H9 (cell line): ENCODE measurements at regions not wholly inside any gene's neighbourhood (a gene's known extent, or its start where the extent isn't known, plus 50 kb on each side); places are given as distances from the start of the nearest gene placed in this dataset.

Experiments used
- DNase-seq: peaks from one replicate; pipeline ENCODE4 v3.0.0-alpha.2; 2017
- H2AFZ ChIP-seq: one replicate; pipeline ENCODE4 v1.6.1; 2013; ENCODE audit warnings: mild to moderate bottlenecking, low read length, control low read depth, moderate library complexity
- H2AK5ac ChIP-seq: 2 replicates; pipeline ENCODE4 v1.6.1; 2013; ENCODE audit warnings: low read length, control low read depth, mixed read lengths; ENCODE audit not compliant: insufficient read length
- H2BK120ac ChIP-seq: one replicate; pipeline ENCODE4 v1.6.1; 2013; ENCODE audit warnings: low read depth, mild to moderate bottlenecking, low read length, control low read depth, inconsistent platforms; ENCODE audit not compliant: poor library complexity, severe bottlenecking
- H2BK12ac ChIP-seq: 2 replicates; pipeline ENCODE4 v1.6.1; 2013; ENCODE audit warnings: low read length, control low read depth, mixed read lengths, low read depth; ENCODE audit not compliant: insufficient read length
- H2BK15ac ChIP-seq: 2 replicates; pipeline ENCODE4 v1.6.1; 2013; ENCODE audit warnings: low read depth, low read length, control low read depth
- H2BK20ac ChIP-seq: one replicate; pipeline ENCODE4 v1.6.1; 2013; ENCODE audit warnings: low read depth, mild to moderate bottlenecking, low read length, control low read depth, inconsistent platforms; ENCODE audit not compliant: poor library complexity, severe bottlenecking
- H2BK5ac ChIP-seq: 2 replicates; pipeline ENCODE4 v1.6.1; 2013; ENCODE audit warnings: low read length, control low read depth, mixed read lengths; ENCODE audit not compliant: insufficient read length
- H3K14ac ChIP-seq: 2 replicates; pipeline ENCODE4 v1.6.1; 2013; ENCODE audit warnings: low read length, control low read depth; ENCODE audit not compliant: insufficient read depth
- H3K18ac ChIP-seq: 2 replicates; pipeline ENCODE4 v1.6.1; 2013; ENCODE audit warnings: low read depth, mild to moderate bottlenecking, mixed read lengths, low read length, control low read depth; ENCODE audit not compliant: insufficient read length
- H3K23ac ChIP-seq: 2 replicates; pipeline ENCODE4 v1.6.1; 2013; ENCODE audit warnings: low read length, control low read depth, mixed read lengths, low read depth; ENCODE audit not compliant: insufficient read length
- H3K23me2 ChIP-seq: 2 replicates; pipeline ENCODE4 v1.6.1; 2013; ENCODE audit warnings: low read depth, mild to moderate bottlenecking, mixed read lengths, low read length, control low read depth; ENCODE audit not compliant: insufficient read length, poor library complexity, severe bottlenecking
- H3K27ac ChIP-seq: 2 replicates; pipeline ENCODE4 v1.5.1; 2013; ENCODE audit warnings: low read length, control low read depth, mixed read lengths, low read depth; ENCODE audit not compliant: insufficient read length
- H3K27me3 ChIP-seq: 2 replicates; pipeline ENCODE4 v1.6.1; 2013; ENCODE audit warnings: low read length, control low read depth, inconsistent platforms; ENCODE audit not compliant: insufficient read depth
- H3K4ac ChIP-seq: 2 replicates; pipeline ENCODE4 v1.6.1; 2013; ENCODE audit warnings: low read depth, mild to moderate bottlenecking, control low read depth, inconsistent platforms, low read length, moderate library complexity
- H3K4me1 ChIP-seq: 2 replicates; pipeline ENCODE4 v1.6.1; 2013; ENCODE audit warnings: low read length, control low read depth, inconsistent platforms; ENCODE audit not compliant: insufficient read depth
- H3K4me2 ChIP-seq: 2 replicates; pipeline ENCODE4 v1.6.1; 2013; ENCODE audit warnings: low read length, control low read depth, mixed read lengths; ENCODE audit not compliant: insufficient read length, insufficient read depth
- H3K56ac ChIP-seq: 2 replicates; pipeline ENCODE4 v1.6.1; 2013; ENCODE audit warnings: low read depth, mild to moderate bottlenecking, mixed read lengths, low read length, control low read depth; ENCODE audit not compliant: insufficient read length
- H3K79me1 ChIP-seq: 2 replicates; pipeline ENCODE4 v1.6.1; 2013; ENCODE audit warnings: low read depth, mild to moderate bottlenecking, moderate library complexity, low read length, control low read depth, inconsistent platforms; ENCODE audit not compliant: insufficient read depth, poor library complexity, severe bottlenecking
- H3K79me2 ChIP-seq: 2 replicates; pipeline ENCODE4 v1.6.1; 2013; ENCODE audit warnings: low read length, control low read depth, inconsistent platforms; ENCODE audit not compliant: insufficient read depth
- H3K9ac ChIP-seq: 2 replicates; pipeline ENCODE4 v1.6.1; 2013; ENCODE audit warnings: low read length, control low read depth, mixed read lengths; ENCODE audit not compliant: insufficient read length; ENCODE audit errors: extremely low read depth
- H3K9me3 ChIP-seq: one replicate; pipeline ENCODE4 v1.6.1; 2013; ENCODE audit warnings: low read depth, low read length, inconsistent platforms; ENCODE audit not compliant: control insufficient read depth
- H3T11ph ChIP-seq: one replicate; pipeline ENCODE4 v1.6.1; 2013; ENCODE audit warnings: mild to moderate bottlenecking, low read length, control low read depth, inconsistent platforms
- H4K20me1 ChIP-seq: one replicate; pipeline ENCODE4 v1.6.1; 2013; ENCODE audit not compliant: control insufficient read depth, insufficient read length, insufficient read depth
- H4K5ac ChIP-seq: 2 replicates; pipeline ENCODE4 v1.6.1; 2013; ENCODE audit warnings: low read depth, mild to moderate bottlenecking, mixed read lengths, low read length, control low read depth; ENCODE audit not compliant: insufficient read length
- H4K8ac ChIP-seq: replicated peaks from 2 replicates; pipeline ENCODE4 v1.6.1; 2013; ENCODE audit warnings: low read length, control low read depth, mixed read lengths, low read depth; ENCODE audit not compliant: insufficient read length
- H4K91ac ChIP-seq: 2 replicates; pipeline ENCODE4 v1.6.1; 2013; ENCODE audit warnings: low read depth, mild to moderate bottlenecking, moderate library complexity, mixed read lengths, low read length, control low read depth; ENCODE audit not compliant: insufficient read length
- H3K27ac Mint-ChIP-seq, 3 experiments: 2 replicates in 2 of 3; 3 replicates in 1 of 3; pipeline ENCODE4 v1.8.0; 2020 to 2021; ENCODE audit warnings: mixed read lengths in 3 of 3, mild to moderate bottlenecking in 1 of 3, moderate library complexity in 1 of 3
- H3K27me3 Mint-ChIP-seq: 2 replicates; pipeline ENCODE4 v1.8.0; 2021; ENCODE audit warnings: low read depth, mild to moderate bottlenecking, moderate library complexity, mixed read lengths
- H3K36me3 Mint-ChIP-seq, 3 experiments: 2 replicates in 2 of 3; 3 replicates in 1 of 3; pipeline ENCODE4 v1.8.0; 2020 to 2021; ENCODE audit warnings: low read depth in 3 of 3, mixed read lengths in 3 of 3; ENCODE audit not compliant: insufficient read depth in 1 of 3
- H3K4me1 Mint-ChIP-seq, 2 experiments: 2 replicates each; pipeline ENCODE4 v1.8.0; 2020; ENCODE audit warnings: mixed read lengths in 2 of 2
- H3K4me3 Mint-ChIP-seq, 2 experiments: 2 replicates in 1 of 2; 3 replicates in 1 of 2; pipeline ENCODE4 v1.8.0; 2020 to 2021; ENCODE audit warnings: mild to moderate bottlenecking in 2 of 2, mixed read lengths in 2 of 2, moderate library complexity in 1 of 2
- H3K9me3 Mint-ChIP-seq, 2 experiments: 2 replicates in 1 of 2; 3 replicates in 1 of 2; pipeline ENCODE4 v1.8.0; 2020; ENCODE audit warnings: mild to moderate bottlenecking in 2 of 2, mixed read lengths in 2 of 2, moderate library complexity in 1 of 2
- CTCF ChIP-seq: fragments of 200-600 bp; sonication (generic); conservative IDR thresholded peaks from 3 replicates; pipeline ENCODE4 v1.8.0; 2021; ENCODE audit warnings: antibody characterized with exemption, mild to moderate bottlenecking
- WGBS: extraction: QIAGEN DNeasy Blood & Tissue Kit; methylation state at CpG from one replicate; pipeline ENCODE4 v1.1.7; 2013; ENCODE audit warnings: missing lambda C conversion rate, low lambda C conversion rate, mixed read lengths; ENCODE audit not compliant: insufficient read length; ENCODE audit errors: extremely low coverage; 5-methylcytosine and 5-hydroxymethylcytosine counted together

GRCh38 chr5:138645778-138646575 lies 70.8 kb upstream of the HSPA9 start:
- Histone ChIP-seq H2AK5ac (no peak overlapping the region), H2BK120ac (no peak overlapping the region), H4K8ac (no peak overlapping the region), H3K79me1 (no peaks in the 10 kb centered on the region), H2BK5ac (no peak overlapping the region), H2AFZ (no peak overlapping the region), H3K4me1 (peaks cover 7% of the 10 kb centered on the region), H2BK12ac (no peak overlapping the region), H2BK20ac (no peak overlapping the region), H2BK15ac (no peak overlapping the region), H3K79me2 (no peaks in the 10 kb centered on the region), H3K27me3 (no peaks in the 10 kb centered on the region), H3K14ac (no peak overlapping the region), H4K5ac (no peak overlapping the region), H3K27ac (no peak overlapping the region), H3K56ac (no peak overlapping the region), H3K9me3 (no peaks in the 10 kb centered on the region), H3T11ph (no peak overlapping the region), H3K4me2 (no peak overlapping the region), H3K23ac (no peak overlapping the region), H4K20me1 (no peaks in the 10 kb centered on the region), H4K91ac (no peak overlapping the region), H3K9ac (no peak overlapping the region), H3K4ac (no peak overlapping the region), H3K18ac (no peak overlapping the region), H3K23me2 (no peaks in the 10 kb centered on the region)
- no CpG with 5 or more reads among the region's 5 CpGs for WGBS
- no peak for TF ChIP-seq CTCF
- no peaks in the 10 kb centered on the region for H3K36me3 Mint-ChIP-seq
- no peaks in the 10 kb centered on the region for H3K9me3 Mint-ChIP-seq
- H3K4me3 Mint-ChIP-seq, result no peak overlapping the region
- peaks cover 47 to 64% of the 10 kb centered on the region in 2 experiments for H3K4me1 Mint-ChIP-seq
- 0 out of 7 replicates have a peak overlapping the region, but pooled peaks of 1 of the 3 experiments have one; percentile 83 for H3K27ac Mint-ChIP-seq
- H3K27me3 Mint-ChIP-seq, result no peaks in the 10 kb centered on the region
- no peak for DNase-seq
